ENCODE measurements at regions not wholly inside any gene's neighbourhood (a gene's known extent, or its start where the extent isn't known, plus 50 kb on each side); places are given as distances from the start of the nearest gene placed in this dataset.

DNA sequence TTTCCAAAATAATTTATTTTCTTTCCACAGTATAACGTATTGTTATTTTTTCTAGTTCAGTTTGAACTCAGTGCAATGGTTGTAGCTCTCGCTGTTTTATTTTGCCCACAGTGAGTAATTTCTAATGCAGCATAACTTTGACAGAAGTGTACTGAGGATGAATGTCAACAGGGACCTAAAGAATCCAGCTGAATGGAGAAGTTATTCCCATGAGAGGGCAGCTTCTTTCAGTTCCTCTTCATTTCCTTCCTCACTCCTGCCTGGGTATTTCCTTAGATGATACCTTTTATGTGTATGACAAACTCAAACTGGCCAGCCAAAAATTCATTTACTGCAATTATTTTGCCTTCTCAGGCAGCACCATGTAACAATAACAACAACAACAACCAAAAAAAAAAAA, 1223.1 kb upstream of the ZEB2 start:
- no peak for ATAC-seq (ENCODE audit: low read depth)
- no peaks in the 10 kb centered on the region for H3K27me3 ChIP-seq (ENCODE audit: insufficient read depth, poor library complexity, severe bottlenecking)
- H3K36me3 ChIP-seq (ENCODE audit: low read depth), result no peaks in the 10 kb centered on the region
- no peak overlapping the region for H3K27ac ChIP-seq (ENCODE audit: poor library complexity, severe bottlenecking)
- H3K4me1 ChIP-seq (ENCODE audit: insufficient read depth, poor library complexity, severe bottlenecking), result peaks cover 22% of the 10 kb centered on the region
- no peak overlapping the region for H3K4me3 ChIP-seq (ENCODE audit: severe bottlenecking)
- H3K9me3 ChIP-seq (ENCODE audit: severe bottlenecking), result no peaks in the 10 kb centered on the region
- DNase-seq (ENCODE audit: low spot score), result no peak
- TF ChIP-seq, protein P1, sequence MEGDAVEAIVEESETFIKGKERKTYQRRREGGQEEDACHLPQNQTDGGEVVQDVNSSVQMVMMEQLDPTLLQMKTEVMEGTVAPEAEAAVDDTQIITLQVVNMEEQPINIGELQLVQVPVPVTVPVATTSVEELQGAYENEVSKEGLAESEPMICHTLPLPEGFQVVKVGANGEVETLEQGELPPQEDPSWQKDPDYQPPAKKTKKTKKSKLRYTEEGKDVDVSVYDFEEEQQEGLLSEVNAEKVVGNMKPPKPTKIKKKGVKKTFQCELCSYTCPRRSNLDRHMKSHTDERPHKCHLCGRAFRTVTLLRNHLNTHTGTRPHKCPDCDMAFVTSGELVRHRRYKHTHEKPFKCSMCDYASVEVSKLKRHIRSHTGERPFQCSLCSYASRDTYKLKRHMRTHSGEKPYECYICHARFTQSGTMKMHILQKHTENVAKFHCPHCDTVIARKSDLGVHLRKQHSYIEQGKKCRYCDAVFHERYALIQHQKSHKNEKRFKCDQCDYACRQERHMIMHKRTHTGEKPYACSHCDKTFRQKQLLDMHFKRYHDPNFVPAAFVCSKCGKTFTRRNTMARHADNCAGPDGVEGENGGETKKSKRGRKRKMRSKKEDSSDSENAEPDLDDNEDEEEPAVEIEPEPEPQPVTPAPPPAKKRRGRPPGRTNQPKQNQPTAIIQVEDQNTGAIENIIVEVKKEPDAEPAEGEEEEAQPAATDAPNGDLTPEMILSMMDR (IDR thresholded peaks at IDR 0.05; ENCODE audit: poor library complexity, severe bottlenecking), result no peak

DNA sequence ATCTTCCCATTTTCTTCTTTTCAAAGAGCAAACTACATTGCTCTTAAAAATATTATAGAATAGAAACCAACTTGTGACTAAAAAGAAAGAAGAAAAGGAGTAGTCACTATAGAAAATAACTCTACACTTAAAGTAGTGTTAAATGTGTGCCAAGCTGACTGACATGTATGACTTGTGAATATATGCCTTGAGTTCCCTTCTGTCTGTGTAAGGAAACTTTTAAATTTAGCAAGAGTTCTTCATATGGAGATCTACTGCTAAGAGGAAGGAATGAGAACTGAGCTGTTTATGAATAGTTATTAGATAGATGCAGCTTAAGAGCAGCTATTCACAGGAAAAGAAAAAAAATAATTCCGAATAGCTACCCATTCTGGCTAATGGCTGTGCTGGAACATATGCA, 1221.7 kb upstream of the ZEB2 start:
- TF ChIP-seq, protein P1 (IDR thresholded peaks at IDR 0.05; ENCODE audit: poor library complexity, severe bottlenecking), result no peak
- H3K4me1 ChIP-seq (ENCODE audit: insufficient read depth, poor library complexity, severe bottlenecking), result peaks cover 22% of the 10 kb centered on the region
- ATAC-seq (ENCODE audit: low read depth) (no peak), DNase-seq (ENCODE audit: low spot score) (no peak)
- no peaks in the 10 kb centered on the region for H3K36me3 ChIP-seq (ENCODE audit: low read depth)
- no peaks in the 10 kb centered on the region for H3K9me3 ChIP-seq (ENCODE audit: severe bottlenecking)
- no peak overlapping the region for H3K27ac ChIP-seq (ENCODE audit: poor library complexity, severe bottlenecking)
- H3K27me3 ChIP-seq (ENCODE audit: insufficient read depth, poor library complexity, severe bottlenecking), result no peaks in the 10 kb centered on the region
- no peak overlapping the region for H3K4me3 ChIP-seq (ENCODE audit: severe bottlenecking)

- H3K4me3 ChIP-seq (ENCODE audit: severe bottlenecking), result no peak overlapping the region
- H3K9me3 ChIP-seq (ENCODE audit: severe bottlenecking), result no peaks in the 10 kb centered on the region
- ATAC-seq (ENCODE audit: low read depth) (no peak), DNase-seq (ENCODE audit: low spot score) (no peak)
- no peak overlapping the region for H3K27ac ChIP-seq (ENCODE audit: poor library complexity, severe bottlenecking)
- no peaks in the 10 kb centered on the region for H3K36me3 ChIP-seq (ENCODE audit: low read depth)
- H3K4me1 ChIP-seq (ENCODE audit: insufficient read depth, poor library complexity, severe bottlenecking), result peaks cover 22% of the 10 kb centered on the region
- TF ChIP-seq, protein P1 (IDR thresholded peaks at IDR 0.05; ENCODE audit: poor library complexity, severe bottlenecking), result no peak
- no peaks in the 10 kb centered on the region for H3K27me3 ChIP-seq (ENCODE audit: insufficient read depth, poor library complexity, severe bottlenecking)
Measured at GRCh38 chr2:145741181-145741580, 1221.3 kb upstream of the ZEB2 start.

DNA sequence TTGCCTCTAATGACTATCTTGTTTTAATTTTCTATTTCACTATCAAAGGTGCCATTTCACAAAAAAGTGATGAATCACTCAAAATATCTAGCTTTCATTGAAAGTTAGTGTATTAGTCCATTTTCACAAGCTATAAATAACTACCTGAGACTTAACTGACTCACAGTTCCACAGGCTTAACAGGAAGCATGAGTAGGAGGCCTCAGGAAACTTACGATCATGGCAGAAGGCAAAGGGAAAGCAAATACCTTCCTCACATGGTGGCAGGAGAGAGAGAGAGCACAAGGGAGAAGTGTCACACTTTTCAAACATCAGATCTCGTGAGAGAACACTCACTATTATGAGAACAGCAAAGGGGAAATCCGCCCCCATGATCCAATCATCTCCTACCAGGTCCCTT, 1220.4 kb upstream of the ZEB2 start:
- Histone ChIP-seq H3K4me1 (ENCODE audit: insufficient read depth, poor library complexity, severe bottlenecking) (peaks cover 16% of the 10 kb centered on the region), H3K27ac (ENCODE audit: poor library complexity, severe bottlenecking) (no peak overlapping the region)
- peak; percentile 76 for ATAC-seq (ENCODE audit: low read depth)

GRCh38 chr2:145739681-145740080, 1219.8 kb upstream of the ZEB2 start:
- no peak for DNase-seq (ENCODE audit: low spot score)
- TF ChIP-seq, protein P1 (IDR thresholded peaks at IDR 0.05; ENCODE audit: poor library complexity, severe bottlenecking), result no peak
- Histone ChIP-seq H3K27ac (ENCODE audit: poor library complexity, severe bottlenecking) (no peak overlapping the region), H3K4me3 (ENCODE audit: severe bottlenecking) (no peak overlapping the region), H3K9me3 (ENCODE audit: severe bottlenecking) (no peaks in the 10 kb centered on the region), H3K36me3 (ENCODE audit: low read depth) (no peaks in the 10 kb centered on the region), H3K27me3 (ENCODE audit: insufficient read depth, poor library complexity, severe bottlenecking) (no peaks in the 10 kb centered on the region), H3K4me1 (ENCODE audit: insufficient read depth, poor library complexity, severe bottlenecking) (peaks cover 12% of the 10 kb centered on the region)
- no peak for ATAC-seq (ENCODE audit: low read depth)

More for the DNA sequence above, 1220.4 kb upstream of the ZEB2 start:
- no peak overlapping the region for H3K4me3 ChIP-seq (ENCODE audit: severe bottlenecking)
- no peak for DNase-seq (ENCODE audit: low spot score)
- TF ChIP-seq, protein P1 (IDR thresholded peaks at IDR 0.05; ENCODE audit: poor library complexity, severe bottlenecking), result no peak
- H3K27me3 ChIP-seq (ENCODE audit: insufficient read depth, poor library complexity, severe bottlenecking), result no peaks in the 10 kb centered on the region
- no peaks in the 10 kb centered on the region for H3K9me3 ChIP-seq (ENCODE audit: severe bottlenecking)
- H3K36me3 ChIP-seq (ENCODE audit: low read depth), result no peaks in the 10 kb centered on the region

Data from RWPE2 (cell line).